Suprapubic skin (tissue), 4 donors: ENCODE measurements at regions not wholly inside any gene's neighbourhood (a gene's known extent, or its start where the extent isn't known, plus 50 kb on each side); places are given as distances from the start of the nearest gene placed in this dataset.

Experiments used
- EP300 ChIP-seq: sonication (generic); formaldehyde crosslinking; IDR thresholded peaks from one replicate; pipeline ENCODE4 v1.6.1; 2017; ENCODE audit warnings: antibody characterized with exemption
- POLR2A ChIP-seq, 2 donors: fragments of 450-650 bp; IDR thresholded peaks; one replicate each; pipeline ENCODE4 v1.6.1; 2017; ENCODE audit warnings: antibody characterized with exemption in 2 of 2, mild to moderate bottlenecking in 2 of 2, moderate library complexity in 2 of 2
- POLR2AphosphoS5 ChIP-seq, 3 donors: sonication (generic); formaldehyde crosslinking; IDR thresholded peaks; one replicate each; pipeline ENCODE4 v1.6.1; 2017; ENCODE audit warnings: antibody characterized with exemption in 3 of 3
- TF ChIP-seq, protein P1 (sequence below), 2 donors: fragments of 200-600 bp in 1 of 2; fragments of 450-650 bp in 1 of 2; sonication (generic) in 1 of 2; IDR thresholded peaks; one replicate each; pipeline ENCODE4 v1.5.1; 2016 to 2019; ENCODE audit warnings: antibody characterized with exemption in 2 of 2, mild to moderate bottlenecking in 1 of 2, moderate library complexity in 1 of 2

DNA sequence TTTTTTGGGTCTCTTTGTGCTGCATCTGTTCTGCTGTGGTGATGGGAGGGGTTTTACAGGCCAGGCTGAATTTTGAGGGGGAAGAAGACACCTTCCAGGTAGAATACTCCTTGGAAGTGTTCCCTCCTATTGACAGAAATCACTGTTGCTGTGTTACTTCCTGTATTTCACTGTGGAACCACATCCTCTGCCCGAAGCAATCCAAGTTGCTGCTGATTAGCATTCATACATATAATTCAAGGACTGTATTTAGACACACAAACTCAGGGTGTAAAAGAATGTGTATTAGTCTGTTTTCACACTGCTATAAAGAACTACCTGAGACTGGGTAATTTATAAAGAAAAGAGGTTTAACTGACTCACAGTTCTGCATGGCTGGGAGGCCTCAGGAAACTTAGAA is 50.6 kb upstream of the TMEM244 start:
- TF ChIP-seq POLR2AphosphoS5 (IDR thresholded peaks at IDR 0.05) (no peak), POLR2A (IDR thresholded peaks at IDR 0.05) (no peak), EP300 (no peak)
- TF ChIP-seq, protein P1, sequence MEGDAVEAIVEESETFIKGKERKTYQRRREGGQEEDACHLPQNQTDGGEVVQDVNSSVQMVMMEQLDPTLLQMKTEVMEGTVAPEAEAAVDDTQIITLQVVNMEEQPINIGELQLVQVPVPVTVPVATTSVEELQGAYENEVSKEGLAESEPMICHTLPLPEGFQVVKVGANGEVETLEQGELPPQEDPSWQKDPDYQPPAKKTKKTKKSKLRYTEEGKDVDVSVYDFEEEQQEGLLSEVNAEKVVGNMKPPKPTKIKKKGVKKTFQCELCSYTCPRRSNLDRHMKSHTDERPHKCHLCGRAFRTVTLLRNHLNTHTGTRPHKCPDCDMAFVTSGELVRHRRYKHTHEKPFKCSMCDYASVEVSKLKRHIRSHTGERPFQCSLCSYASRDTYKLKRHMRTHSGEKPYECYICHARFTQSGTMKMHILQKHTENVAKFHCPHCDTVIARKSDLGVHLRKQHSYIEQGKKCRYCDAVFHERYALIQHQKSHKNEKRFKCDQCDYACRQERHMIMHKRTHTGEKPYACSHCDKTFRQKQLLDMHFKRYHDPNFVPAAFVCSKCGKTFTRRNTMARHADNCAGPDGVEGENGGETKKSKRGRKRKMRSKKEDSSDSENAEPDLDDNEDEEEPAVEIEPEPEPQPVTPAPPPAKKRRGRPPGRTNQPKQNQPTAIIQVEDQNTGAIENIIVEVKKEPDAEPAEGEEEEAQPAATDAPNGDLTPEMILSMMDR (IDR thresholded peaks at IDR 0.05) = no peak
